SH-SY5Y (cell line): ENCODE measurements at regions not wholly inside any gene's neighbourhood (a gene's known extent, or its start where the extent isn't known, plus 50 kb on each side); places are given as distances from the start of the nearest gene placed in this dataset.

Experiments
- GATA2 ChIP-seq: IDR thresholded peaks from 2 replicates; pipeline ENCODE4 v1.6.1; 2011; ENCODE audit warnings: mild to moderate bottlenecking, low read depth, low read length
- GATA3 ChIP-seq: IDR thresholded peaks from 2 replicates; pipeline ENCODE4 v1.6.1; 2011; ENCODE audit warnings: low read depth, mild to moderate bottlenecking, low read length, moderate library complexity

DNA sequence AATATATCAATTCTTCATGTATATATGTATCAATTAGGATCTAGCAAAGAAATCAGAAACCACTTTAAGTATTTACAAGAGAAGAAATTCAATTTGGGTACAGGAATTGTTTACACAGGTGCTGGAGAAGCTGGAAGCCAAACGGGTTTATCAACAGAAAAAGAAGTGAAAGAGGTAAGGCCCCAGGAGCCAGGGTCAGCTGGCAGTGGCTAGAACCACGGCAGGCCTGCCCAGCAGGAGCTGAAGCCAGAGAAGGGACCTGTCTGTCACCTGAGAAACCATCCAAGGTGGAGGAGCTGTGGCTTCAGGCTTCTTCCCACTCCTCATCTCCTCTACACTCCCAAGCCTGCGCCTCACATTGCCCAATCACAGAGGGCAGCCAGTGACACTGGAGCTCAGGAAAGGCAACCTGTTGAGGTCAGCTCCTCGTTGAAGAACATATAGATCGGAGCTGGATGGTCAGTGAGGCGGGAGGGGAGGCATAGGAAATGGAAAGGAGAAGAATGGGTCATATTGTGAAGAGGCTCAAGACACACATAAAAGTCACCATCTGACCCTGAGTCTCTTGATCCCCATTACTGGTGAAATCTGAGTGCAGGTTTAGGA is 182.6 kb downstream of the REEP3 start:
- TF ChIP-seq GATA2 (no peak), GATA3 (no peak)
